ENCODE measurements at regions not wholly inside any gene's neighbourhood (a gene's known extent, or its start where the extent isn't known, plus 50 kb on each side); places are given as distances from the start of the nearest gene placed in this dataset.

DNA sequence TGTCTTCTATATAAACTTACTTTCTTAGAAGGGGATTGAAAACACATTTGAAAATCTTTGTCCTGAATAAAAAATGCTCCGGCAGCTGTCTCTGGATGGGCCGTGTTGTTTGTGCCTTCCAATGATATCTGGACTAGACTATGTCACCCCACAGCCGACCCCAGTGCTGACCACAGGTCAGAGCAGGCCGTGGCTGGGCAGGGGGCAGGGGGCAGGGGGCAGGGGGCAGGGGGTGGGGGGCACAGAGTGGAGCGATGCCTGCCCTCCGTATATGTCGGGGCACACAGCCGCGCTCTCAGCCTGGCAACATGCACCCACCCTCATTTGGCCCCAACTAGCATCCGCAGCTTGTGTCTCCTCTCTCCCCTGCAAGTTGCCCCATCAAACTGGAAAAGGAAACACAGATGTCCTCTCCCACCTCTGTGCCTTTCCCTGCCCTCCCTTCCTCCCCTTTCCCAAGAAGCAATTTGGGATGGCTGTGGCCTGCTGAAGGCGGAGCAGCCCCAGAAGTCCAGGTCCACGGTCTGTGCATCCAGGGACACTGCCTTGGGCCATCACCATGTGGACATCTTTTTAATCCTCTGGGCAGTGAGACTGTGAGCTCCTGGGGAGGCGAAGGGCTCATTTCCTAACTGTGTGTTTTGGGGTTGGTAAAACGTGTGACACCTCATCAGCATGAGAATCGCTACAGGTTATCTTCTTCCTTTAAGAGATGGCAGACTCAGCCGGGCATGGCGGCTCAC lies 295.7 kb upstream of the RTL1 start:
- TF ChIP-seq, protein P1, sequence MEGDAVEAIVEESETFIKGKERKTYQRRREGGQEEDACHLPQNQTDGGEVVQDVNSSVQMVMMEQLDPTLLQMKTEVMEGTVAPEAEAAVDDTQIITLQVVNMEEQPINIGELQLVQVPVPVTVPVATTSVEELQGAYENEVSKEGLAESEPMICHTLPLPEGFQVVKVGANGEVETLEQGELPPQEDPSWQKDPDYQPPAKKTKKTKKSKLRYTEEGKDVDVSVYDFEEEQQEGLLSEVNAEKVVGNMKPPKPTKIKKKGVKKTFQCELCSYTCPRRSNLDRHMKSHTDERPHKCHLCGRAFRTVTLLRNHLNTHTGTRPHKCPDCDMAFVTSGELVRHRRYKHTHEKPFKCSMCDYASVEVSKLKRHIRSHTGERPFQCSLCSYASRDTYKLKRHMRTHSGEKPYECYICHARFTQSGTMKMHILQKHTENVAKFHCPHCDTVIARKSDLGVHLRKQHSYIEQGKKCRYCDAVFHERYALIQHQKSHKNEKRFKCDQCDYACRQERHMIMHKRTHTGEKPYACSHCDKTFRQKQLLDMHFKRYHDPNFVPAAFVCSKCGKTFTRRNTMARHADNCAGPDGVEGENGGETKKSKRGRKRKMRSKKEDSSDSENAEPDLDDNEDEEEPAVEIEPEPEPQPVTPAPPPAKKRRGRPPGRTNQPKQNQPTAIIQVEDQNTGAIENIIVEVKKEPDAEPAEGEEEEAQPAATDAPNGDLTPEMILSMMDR (IDR thresholded peaks at IDR 0.05): no peak
- Histone ChIP-seq H3K36me3 (ENCODE audit: insufficient read depth, low read length) (no peaks in the 10 kb centered on the region), H3K27ac (ENCODE audit: low read depth in 1 of 2, low read length in 2 of 2) (no peak overlapping the region), H3K9me3 (ENCODE audit: control insufficient read depth in 1 of 2, insufficient read depth in 1 of 2, low read length in 2 of 2) (peaks cover 0 to 15% of the 10 kb centered on the region in 2 experiments), H3K27me3 (ENCODE audit: control insufficient read depth in 1 of 2, insufficient read depth in 2 of 2, low read length in 2 of 2) (no peaks in the 10 kb centered on the region), H3K4me3 (ENCODE audit: low read length) (no peak overlapping the region), H3K4me1 (ENCODE audit: insufficient read depth, low read length) (no peaks in the 10 kb centered on the region)
- POLR2A ChIA-PET: interaction anchor here (0.5 kb wide), 1 partner anchor 21 kb away, joined by 3 read pairs; no protein-coding TSS in a partner anchor
- DNase-seq (no peak), ATAC-seq (ENCODE audit: poor library complexity) (no peak)
- Mint-ChIP-seq H3K36me3 (ENCODE audit: low read depth) (no peaks in the 10 kb centered on the region), H3K27ac (no peak overlapping the region), H3K27me3 (no peaks in the 10 kb centered on the region), H3K9me3 (peaks cover 7% of the 10 kb centered on the region), H3K4me3 (no peak overlapping the region), H3K4me1 (ENCODE audit: low read depth) (no peaks in the 10 kb centered on the region)
- intact Hi-C loops (cut with DNase I, micrococcal nuclease): no loop called here
- CTCF ChIA-PET: no interaction called here

DNA sequence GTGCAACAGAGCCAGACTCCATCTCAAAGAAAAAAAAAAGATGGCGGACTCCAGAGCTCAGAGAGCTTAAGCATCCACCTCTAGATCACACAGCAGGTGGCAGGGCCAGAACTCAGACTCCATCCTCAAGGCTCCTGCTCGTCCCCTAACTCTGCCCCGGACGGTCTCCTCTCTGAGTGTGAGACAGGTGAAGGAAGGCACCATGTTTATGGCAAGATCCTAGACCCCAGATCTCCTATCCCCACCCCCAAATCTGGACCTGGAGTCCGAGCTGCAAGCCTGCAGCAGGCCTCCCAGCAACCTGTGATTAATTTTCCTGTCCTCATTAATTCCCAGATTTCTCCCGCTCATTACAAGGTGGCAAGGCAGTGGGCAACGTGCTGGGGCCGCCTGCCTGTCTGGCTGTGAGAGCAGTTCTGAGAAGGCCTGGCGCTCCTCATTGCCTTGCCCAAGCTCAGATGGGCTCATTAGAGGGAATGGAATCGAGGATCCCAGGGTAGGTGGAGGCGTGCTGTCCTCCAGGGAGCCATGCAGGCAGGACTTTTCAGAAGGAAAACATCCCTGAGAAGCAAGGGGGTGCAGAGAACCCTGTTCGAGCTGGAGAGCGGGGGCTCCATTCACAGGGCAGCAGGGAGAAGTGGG lies 296.6 kb upstream of the RTL1 start:
- H3K4me1 ChIP-seq (ENCODE audit: insufficient read depth, low read length): no peaks in the 10 kb centered on the region
- POLR2A ChIA-PET: no interaction called here

GRCh38 chr14:101200650-101201516 lies 297.4 kb upstream of the RTL1 start:
- ChIA-PET CTCF (no interaction called here), POLR2A (no interaction called here)
- Mint-ChIP-seq H3K4me3 (no peak overlapping the region), H3K27me3 (no peaks in the 10 kb centered on the region), H3K4me1 (ENCODE audit: low read depth) (no peaks in the 10 kb centered on the region), H3K9me3 (peaks cover 17% of the 10 kb centered on the region), H3K36me3 (ENCODE audit: low read depth) (no peaks in the 10 kb centered on the region), H3K27ac (no peak overlapping the region)
- Histone ChIP-seq H3K4me1 (ENCODE audit: insufficient read depth, low read length) (no peaks in the 10 kb centered on the region), H3K4me3 (ENCODE audit: low read length) (no peak overlapping the region), H3K9me3 (ENCODE audit: control insufficient read depth in 1 of 2, insufficient read depth in 1 of 2, low read length in 2 of 2) (peaks cover 0 to 15% of the 10 kb centered on the region in 2 experiments), H3K27me3 (ENCODE audit: control insufficient read depth in 1 of 2, insufficient read depth in 2 of 2, low read length in 2 of 2) (no peaks in the 10 kb centered on the region), H3K36me3 (ENCODE audit: insufficient read depth, low read length) (no peaks in the 10 kb centered on the region), H3K27ac (ENCODE audit: low read depth in 1 of 2, low read length in 2 of 2) (no peak overlapping the region)
- no peak for DNase-seq
- intact Hi-C loops (cut with DNase I, micrococcal nuclease): no loop called here
- TF ChIP-seq, protein P1 (IDR thresholded peaks at IDR 0.05): no peak
- ATAC-seq (ENCODE audit: poor library complexity): no peak

More for the DNA sequence above, 296.6 kb upstream of the RTL1 start:
- H3K27me3 Mint-ChIP-seq: no peaks in the 10 kb centered on the region
- H3K9me3 ChIP-seq (ENCODE audit: control insufficient read depth in 1 of 2, insufficient read depth in 1 of 2, low read length in 2 of 2): peaks cover 0 to 15% of the 10 kb centered on the region in 2 experiments
- H3K9me3 Mint-ChIP-seq: peaks cover 10% of the 10 kb centered on the region
- ATAC-seq (ENCODE audit: poor library complexity) (no peak), DNase-seq (no peak)
- CTCF ChIA-PET: no interaction called here
- no peaks in the 10 kb centered on the region for H3K36me3 ChIP-seq (ENCODE audit: insufficient read depth, low read length)
- no peaks in the 10 kb centered on the region for H3K27me3 ChIP-seq (ENCODE audit: control insufficient read depth in 1 of 2, insufficient read depth in 2 of 2, low read length in 2 of 2)
- H3K4me3 Mint-ChIP-seq: no peak overlapping the region
- H3K4me1 Mint-ChIP-seq (ENCODE audit: low read depth): no peaks in the 10 kb centered on the region
- intact Hi-C loops (cut with DNase I, micrococcal nuclease): no loop called here
- TF ChIP-seq, protein P1 (IDR thresholded peaks at IDR 0.05): no peak
- no peak overlapping the region for H3K27ac Mint-ChIP-seq
- no peak overlapping the region for H3K4me3 ChIP-seq (ENCODE audit: low read length)
- H3K27ac ChIP-seq (ENCODE audit: low read depth in 1 of 2, low read length in 2 of 2): no peak overlapping the region
- no peaks in the 10 kb centered on the region for H3K36me3 Mint-ChIP-seq (ENCODE audit: low read depth)

All from CD4-positive, alpha-beta T cell (primary cell).